HCT116 (cell line): ENCODE measurements at regions not wholly inside any gene's neighbourhood (a gene's known extent, or its start where the extent isn't known, plus 50 kb on each side); places are given as distances from the start of the nearest gene placed in this dataset.

Source experiments
- ATAC-seq: fragments of 200-7000 bp; cut with Tn5 transposase; 2 replicates; pipeline ENCODE4 v1.9.1; 2020; ENCODE audit warnings: mild to moderate bottlenecking, moderate library complexity
- BruUV-seq: library from RNA; stranded (reverse); fragments of 400-500 nt; replicated peaks from 2 replicates; lab custom pipeline; 2021; lab: Mats Ljungman, UMichigan
- CTCF ChIA-PET: fragments of 300-600 bp; sonication (Branson Sonifier 250); formaldehyde crosslinking; loops from one replicate; lab custom pipeline; 2021; ENCODE audit warnings: antibody characterized with exemption; lab: Charles Lee
- POLR2A ChIA-PET: fragments of 300-600, 350-600 bp; sonication (Branson Sonifier 250); formaldehyde crosslinking; loops from one replicate; lab custom pipeline; 2021; ENCODE audit warnings: antibody characterized with exemption; lab: Charles Lee
- RAD21 ChIA-PET, 2 experiments: fragments of 300-600 bp; sonication (Branson Sonifier 250); formaldehyde crosslinking; loops; one replicate each; lab custom pipeline; 2023; ENCODE audit warnings: low total read pairs in 2 of 2; ENCODE audit not compliant: uncharacterized antibody in 2 of 2, unreplicated experiment in 2 of 2, low non-redundant PET in 1 of 2; lab: Charles Lee
- DNase-seq: peaks from one replicate; pipeline ENCODE4 v3.0.0-alpha.2; 2010; ENCODE audit warnings: low read depth, low spot score
- H2AFZ ChIP-seq: fragments of 200-600 bp; shearing (Covaris generic), sonication (generic); 2 replicates; pipeline ENCODE4 v1.6.1; 2017; ENCODE audit warnings: low read depth, mixed run types, mixed read lengths, antibody characterized with exemption, low read length; ENCODE audit not compliant: poor library complexity, severe bottlenecking
- H3K27ac ChIP-seq: 2 replicates; pipeline ENCODE4 v1.5.1; 2012; ENCODE audit warnings: low read depth, low read length
- H3K27me3 ChIP-seq: fragments of 200-600 bp; sonication (generic); 2 replicates; pipeline ENCODE4 v1.6.1; 2016; ENCODE audit warnings: mixed run types, low read length, mixed read lengths; ENCODE audit not compliant: insufficient read depth
- H3K36me3 ChIP-seq, 2 experiments: fragments of 200-500 bp in 1 of 2; fragments of 200-600 bp in 1 of 2; sonication (Bioruptor generic) in 1 of 2; sonication (generic) in 1 of 2; 2 replicates each; pipeline versions ENCODE4 v1.5.1 to v1.6.1; 2014 to 2016; ENCODE audit warnings: low read length in 2 of 2, inconsistent platforms in 1 of 2, mixed read lengths in 1 of 2, mixed run types in 1 of 2; ENCODE audit not compliant: insufficient read depth in 2 of 2, control insufficient read depth in 1 of 2
- H3K4me1 ChIP-seq, 2 experiments: fragments of 200-600 bp in 1 of 2; sonication (generic) in 1 of 2; 2 replicates each; pipeline versions ENCODE4 v1.5.1 to v1.6.1; 2012 to 2017; ENCODE audit warnings: low read length in 2 of 2, inconsistent platforms in 1 of 2, mild to moderate bottlenecking in 1 of 2, mixed read lengths in 1 of 2, mixed run types in 1 of 2, moderate library complexity in 1 of 2; ENCODE audit not compliant: insufficient read depth in 2 of 2, control insufficient read depth in 1 of 2
- H3K4me2 ChIP-seq: fragments of 200-600 bp; sonication (generic); 2 replicates; pipeline ENCODE4 v1.6.1; 2017; ENCODE audit warnings: mixed run types, low read length, mixed read lengths
- H3K4me3 ChIP-seq, 2 experiments: fragments of 200-600 bp in 1 of 2; sonication (generic) in 1 of 2; replicated peaks in 1 of 2; 2 replicates each; pipeline ENCODE4 v1.5.1; 2011 to 2016; ENCODE audit warnings: low read length in 2 of 2, control low read depth in 1 of 2, low read depth in 1 of 2, mild to moderate bottlenecking in 1 of 2, mixed read lengths in 1 of 2, mixed run types in 1 of 2
- H3K79me2 ChIP-seq: fragments of 200-600 bp; sonication (generic); 2 replicates; pipeline ENCODE4 v1.6.1; 2017; ENCODE audit warnings: mild to moderate bottlenecking, mixed run types, low read length, moderate library complexity, mixed read lengths; ENCODE audit not compliant: insufficient read depth
- H3K9ac ChIP-seq: fragments of 200-600 bp; sonication (generic); 2 replicates; pipeline ENCODE4 v1.6.1; 2016; ENCODE audit warnings: low read length, mixed read lengths
- H3K9me2 ChIP-seq: fragments of 200-600 bp; sonication (generic), shearing (Covaris generic); 2 replicates; pipeline ENCODE4 v1.6.1; 2017; ENCODE audit warnings: mixed run types, mild to moderate bottlenecking, moderate library complexity; ENCODE audit not compliant: insufficient read depth
- H3K9me3 ChIP-seq, 2 experiments: fragments of 200-500 bp in 1 of 2; fragments of 200-600 bp in 1 of 2; sonication (Bioruptor generic) in 1 of 2; sonication (generic) in 1 of 2; 2 replicates each; pipeline ENCODE4 v1.6.1; 2014 to 2017; ENCODE audit warnings: low read length in 2 of 2, mixed read lengths in 2 of 2, inconsistent platforms in 1 of 2, low read depth in 1 of 2, mild to moderate bottlenecking in 1 of 2, mixed run types in 1 of 2, moderate library complexity in 1 of 2; ENCODE audit not compliant: control insufficient read depth in 1 of 2, insufficient read depth in 1 of 2
- H4K20me1 ChIP-seq: fragments of 200-600 bp; sonication (generic), shearing (Covaris generic); 2 replicates; pipeline ENCODE4 v1.6.1; 2017; ENCODE audit warnings: mixed run types, mild to moderate bottlenecking, moderate library complexity; ENCODE audit not compliant: insufficient read depth
- EZH2 ChIP-seq: fragments of 200-600 bp; sonication (generic); IDR thresholded peaks from 2 replicates; pipeline ENCODE4 v1.6.1; 2017; ENCODE audit warnings: antibody characterized with exemption, mixed run types
- JUND ChIP-seq: IDR thresholded peaks from 2 replicates; pipeline ENCODE4 v1.6.1; 2012
- REST ChIP-seq: IDR thresholded peaks from 2 replicates; pipeline ENCODE4 v1.6.1; 2012; ENCODE audit warnings: low read depth
- ZFX ChIP-seq: fragments of 450-650 bp; IDR thresholded peaks from 2 replicates; pipeline ENCODE4 v1.6.1; 2017
- ZNF274 ChIP-seq: fragments of 200-500 bp; sonication (Bioruptor generic); IDR thresholded peaks from 2 replicates; pipeline ENCODE4 v1.6.1; 2014; ENCODE audit warnings: mild to moderate bottlenecking, low read depth, low read length, inconsistent platforms
- intact Hi-C: fragments of 100-400 bp; cut with micrococcal nuclease; formaldehyde crosslinking; loops from 2 replicates; pipeline ENCODE4 v1.10.0; 2022

GRCh38 chr11:33945481-33946268 is 53.8 kb upstream of the LMO2 start:
- H2AFZ ChIP-seq = no peak overlapping the region
- RAD21 ChIA-PET = no interaction called here
- H3K27me3 ChIP-seq = no peaks in the 10 kb centered on the region
- no peak overlapping the region for H3K27ac ChIP-seq
- no peaks in the 10 kb centered on the region for H4K20me1 ChIP-seq
- no TSS peak for BruUV-seq
- no peak overlapping the region for H3K4me3 ChIP-seq
- no peaks in the 10 kb centered on the region for H3K36me3 ChIP-seq
- DNase-seq = no peak
- H3K4me2 ChIP-seq = no peak overlapping the region
- H3K9ac ChIP-seq = no peak overlapping the region
- H3K79me2 ChIP-seq = no peaks in the 10 kb centered on the region
- no peaks in the 10 kb centered on the region for H3K9me3 ChIP-seq
- peaks cover 10 to 25% of the 10 kb centered on the region in 2 experiments; a peak in 3 of 4 replicates for H3K4me1 ChIP-seq
- POLR2A ChIA-PET = interaction anchor here (0.6 kb wide), 1 partner anchor 209 kb away, joined by 3 read pairs; no protein-coding TSS in a partner anchor
- CTCF ChIA-PET = no interaction called here
- intact Hi-C loops = no loop called here
- H3K9me2 ChIP-seq = no peaks in the 10 kb centered on the region
- TF ChIP-seq JUND (no peak), REST (no peak), ZNF274 (no peak), EZH2 (no peak), ZFX (no peak)
- no peak for ATAC-seq
